Body of pancreas (tissue), 4 donors: ENCODE measurements at regions not wholly inside any gene's neighbourhood (a gene's known extent, or its start where the extent isn't known, plus 50 kb on each side); places are given as distances from the start of the nearest gene placed in this dataset.

Experiments
- ATAC-seq: fragments of 150-250 bp; one replicate; pipeline ENCODE4 v1.9.1; 2016
- DNase-seq, 4 donors: peaks; one replicate each; pipeline ENCODE4 v3.0.0-alpha.2; 2019
- H3K27ac ChIP-seq, 4 donors: fragments of 200-600 bp; sonication (generic); 1 replicate in 3 of 4; 2 replicates in 1 of 4; pipeline versions ENCODE4 v1.5.1 to v1.6.1; 2016 to 2019; ENCODE audit warnings: mild to moderate bottlenecking in 1 of 4, mixed read lengths in 1 of 4, moderate library complexity in 1 of 4
- H3K27me3 ChIP-seq, 2 donors: fragments of 200-600 bp; sonication (generic); one replicate each; pipeline ENCODE4 v1.6.0; 2016; ENCODE audit warnings: mild to moderate bottlenecking in 1 of 2
- H3K36me3 ChIP-seq, 2 donors: fragments of 200-600 bp; sonication (generic); replicated peaks in 1 of 2; 2 replicates each; pipeline ENCODE4 v1.5.1; 2016; ENCODE audit warnings: low read depth in 2 of 2; ENCODE audit not compliant: insufficient read depth in 1 of 2
- H3K4me1 ChIP-seq: fragments of 200-600 bp; sonication (generic); one replicate; pipeline ENCODE4 v1.6.0; 2016
- H3K4me3 ChIP-seq, 2 donors: fragments of 200-600 bp; sonication (generic); 1 replicate in 1 of 2; 2 replicates in 1 of 2; pipeline ENCODE4 v1.5.1; 2016 to 2019
- H3K9me3 ChIP-seq, 3 donors: fragments of 200-600 bp; sonication (generic); 1 replicate in 2 of 3; 2 replicates in 1 of 3; pipeline ENCODE4 v1.5.1; 2016
- CTCF ChIP-seq, 7 experiments: fragments of 450-650 bp in 4 of 7; fragments of 200-600 bp in 3 of 7; sonication (generic) in 3 of 7; IDR thresholded peaks; one replicate each; pipeline ENCODE4 v1.5.1; 2016 to 2019; ENCODE audit warnings: antibody characterized with exemption in 7 of 7
- POLR2A ChIP-seq, 3 donors: fragments of 450-650 bp; IDR thresholded peaks; one replicate each; pipeline ENCODE4 v1.6.1; 2016; ENCODE audit warnings: antibody characterized with exemption in 3 of 3, mild to moderate bottlenecking in 2 of 3
- WGBS, 2 donors: methylation state at CpG; one replicate each; pipeline ENCODE4 v1.1.5; 2017; 5-methylcytosine and 5-hydroxymethylcytosine counted together
- intact Hi-C: fragments of 100-400 bp; cut with DNase I; formaldehyde crosslinking; loops from one replicate; pipeline ENCODE4 v1.15.1; 2023

GRCh38 chr3:124455891-124456290 is 274.4 kb upstream of the UMPS start:
- Histone ChIP-seq H3K9me3 (no peaks in the 10 kb centered on the region), H3K27ac (no peak overlapping the region), H3K36me3 (no peaks in the 10 kb centered on the region), H3K4me3 (no peak overlapping the region), H3K4me1 (no peaks in the 10 kb centered on the region), H3K27me3 (no peaks in the 10 kb centered on the region)
- TF ChIP-seq POLR2A (IDR thresholded peaks at IDR 0.05): no peak
- no peak for TF ChIP-seq CTCF (IDR thresholded peaks at IDR 0.05)
- DNase-seq: no peak
- intact Hi-C loops: no loop called here
- ATAC-seq: no peak

- 89 to 95% methylated on average over 11 of the region's 11 CpGs for WGBS, 2 donors
- no peaks in the 10 kb centered on the region for H3K27me3 ChIP-seq
- no peak overlapping the region for H3K4me3 ChIP-seq
These were observed 273.7 kb upstream of the UMPS start for GRCh38 chr3:124456506-124456905.

GRCh38 chr3:124459678-124460077 is 270.6 kb upstream of the UMPS start:
- no peak for TF ChIP-seq CTCF (IDR thresholded peaks at IDR 0.05)
- TF ChIP-seq POLR2A (IDR thresholded peaks at IDR 0.05): no peak
- Histone ChIP-seq H3K4me1 (no peaks in the 10 kb centered on the region), H3K9me3 (no peaks in the 10 kb centered on the region), H3K4me3 (no peak overlapping the region), H3K27me3 (no peaks in the 10 kb centered on the region), H3K27ac (no peak overlapping the region), H3K36me3 (no peaks in the 10 kb centered on the region)
- ATAC-seq (no peak), DNase-seq (no peak)
- intact Hi-C loops: loop anchor here (10.0 kb wide), 1 partner anchor 105 kb away; no protein-coding TSS in a partner anchor
- WGBS, 2 donors: 86 to 93% methylated on average over 2 of the region's 2 CpGs

More at GRCh38 chr3:124456506-124456905, 273.7 kb upstream of the UMPS start:
- no peaks in the 10 kb centered on the region for H3K9me3 ChIP-seq
- H3K36me3 ChIP-seq: no peaks in the 10 kb centered on the region
- H3K4me1 ChIP-seq: no peaks in the 10 kb centered on the region
- no peak overlapping the region for H3K27ac ChIP-seq
- ATAC-seq: no peak
- TF ChIP-seq CTCF (IDR thresholded peaks at IDR 0.05) (no peak), POLR2A (IDR thresholded peaks at IDR 0.05) (no peak)
- no peak for DNase-seq
- intact Hi-C loops: no loop called here

- intact Hi-C loops: loop anchor here (10.0 kb wide), 1 partner anchor 106 kb away; no protein-coding TSS in a partner anchor
- H3K36me3 ChIP-seq: no peaks in the 10 kb centered on the region
- TF ChIP-seq CTCF (IDR thresholded peaks at IDR 0.05) (no peak), POLR2A (IDR thresholded peaks at IDR 0.05) (no peak)
- H3K9me3 ChIP-seq: no peaks in the 10 kb centered on the region
- ATAC-seq (no peak), DNase-seq (no peak)
- 83 to 92% methylated on average over 2 of the region's 2 CpGs for WGBS, 2 donors
- H3K4me3 ChIP-seq: no peak overlapping the region
- no peak overlapping the region for H3K27ac ChIP-seq
- no peaks in the 10 kb centered on the region for H3K4me1 ChIP-seq
- H3K27me3 ChIP-seq: no peaks in the 10 kb centered on the region
These were observed 269.1 kb upstream of the UMPS start for GRCh38 chr3:124461126-124461525.

GRCh38 chr3:124461838-124462632 is 268.2 kb upstream of the UMPS start:
- WGBS, 2 donors: 62 to 79% methylated on average over 4 of the region's 4 CpGs
- no peak for ATAC-seq
- intact Hi-C loops: loop anchor here (10.0 kb wide), 1 partner anchor 107 kb away; no protein-coding TSS in a partner anchor

More at GRCh38 chr3:124461838-124462632, 268.2 kb upstream of the UMPS start:
- H3K4me3 ChIP-seq: no peak overlapping the region
- H3K4me1 ChIP-seq: no peaks in the 10 kb centered on the region
- TF ChIP-seq CTCF (IDR thresholded peaks at IDR 0.05): no peak
- no peaks in the 10 kb centered on the region for H3K9me3 ChIP-seq
- H3K27ac ChIP-seq: no peak overlapping the region
- DNase-seq: no peak
- H3K27me3 ChIP-seq: no peaks in the 10 kb centered on the region
- no peaks in the 10 kb centered on the region for H3K36me3 ChIP-seq
